ENCODE measurements at regions not wholly inside any gene's neighbourhood (a gene's known extent, or its start where the extent isn't known, plus 50 kb on each side); places are given as distances from the start of the nearest gene placed in this dataset.

GRCh38 chr10:128587689-128588088 is 461.5 kb upstream of the MKI67 start:
- TF ChIP-seq POLR2A (IDR thresholded peaks at IDR 0.05; ENCODE audit: low read depth, low read length) (no peak), CTCF (IDR thresholded peaks at IDR 0.05; ENCODE audit: extremely low read depth in 1 of 2, insufficient read depth in 1 of 2, low read depth in 1 of 2, low read length in 2 of 2) (no peak), POLR2AphosphoS5 (IDR thresholded peaks at IDR 0.05; ENCODE audit: insufficient read depth, low read depth, low read length) (no peak)
